SJCRH30 (cell line): ENCODE measurements at regions not wholly inside any gene's neighbourhood (a gene's known extent, or its start where the extent isn't known, plus 50 kb on each side); places are given as distances from the start of the nearest gene placed in this dataset.

Experiments
- DNase-seq, 2 experiments: peaks; one replicate each; pipeline ENCODE4 v3.0.0-alpha.2; 2015 to 2020
- H3K27ac ChIP-seq: fragments of 250-450 bp; sonication (Bioruptor Pico); 2 replicates; pipeline ENCODE4 v1.5.1; 2020; ENCODE audit warnings: mild to moderate bottlenecking, moderate library complexity
- H3K27me3 ChIP-seq: fragments of 250-450 bp; sonication (Bioruptor Pico); 2 replicates; pipeline ENCODE4 v1.5.1; 2020; ENCODE audit warnings: mild to moderate bottlenecking, moderate library complexity
- H3K36me3 ChIP-seq: fragments of 250-450 bp; sonication (Bioruptor Pico); 2 replicates; pipeline ENCODE4 v1.5.1; 2020; ENCODE audit warnings: mild to moderate bottlenecking, moderate library complexity
- H3K4me1 ChIP-seq: fragments of 250-450 bp; sonication (Bioruptor Pico); 2 replicates; pipeline ENCODE4 v1.5.1; 2020; ENCODE audit warnings: mild to moderate bottlenecking, moderate library complexity
- H3K4me3 ChIP-seq: fragments of 250-450 bp; sonication (Bioruptor Pico); 2 replicates; pipeline ENCODE4 v1.5.1; 2020; ENCODE audit warnings: mild to moderate bottlenecking, moderate library complexity
- H3K9me3 ChIP-seq: fragments of 250-450 bp; sonication (Bioruptor Pico); replicated peaks from 2 replicates; pipeline ENCODE4 v1.5.1; 2020; ENCODE audit warnings: mild to moderate bottlenecking, moderate library complexity

GRCh38 chr3:73677336-73678024, 52.7 kb upstream of the PDZRN3 start:
- DNase-seq = no peak
- Histone ChIP-seq H3K36me3 (no peaks in the 10 kb centered on the region), H3K27me3 (no peaks in the 10 kb centered on the region), H3K4me1 (no peaks in the 10 kb centered on the region), H3K9me3 (no peaks in the 10 kb centered on the region), H3K4me3 (no peak overlapping the region), H3K27ac (no peak overlapping the region)
